Esophagus muscularis mucosa (tissue), 3 donors: ENCODE measurements at regions not wholly inside any gene's neighbourhood (a gene's known extent, or its start where the extent isn't known, plus 50 kb on each side); places are given as distances from the start of the nearest gene placed in this dataset.

Experiments
- CTCF ChIP-seq, 3 experiments: fragments of 200-600 bp in 2 of 3; fragments of 450-650 bp in 1 of 3; sonication (generic) in 2 of 3; IDR thresholded peaks; one replicate each; pipeline ENCODE4 v1.5.1; 2017 to 2019; ENCODE audit warnings: antibody characterized with exemption in 3 of 3, mild to moderate bottlenecking in 2 of 3, moderate library complexity in 1 of 3
- POLR2A ChIP-seq: fragments of 450-650 bp; IDR thresholded peaks from one replicate; pipeline ENCODE4 v1.6.1; 2017; ENCODE audit warnings: antibody characterized with exemption, moderate library complexity, mild to moderate bottlenecking, low read depth
- POLR2AphosphoS5 ChIP-seq, 2 donors: sonication (generic); formaldehyde crosslinking; IDR thresholded peaks; one replicate each; pipeline ENCODE4 v1.6.1; 2017; ENCODE audit warnings: antibody characterized with exemption in 2 of 2

GRCh38 chr6:139627091-139627490 lies 252.6 kb upstream of the CITED2 start:
- no peak for TF ChIP-seq CTCF (IDR thresholded peaks at IDR 0.05)
- no peak for TF ChIP-seq POLR2A
- no peak for TF ChIP-seq POLR2AphosphoS5 (IDR thresholded peaks at IDR 0.05)
